ENCODE measurements at regions not wholly inside any gene's neighbourhood (a gene's known extent, or its start where the extent isn't known, plus 50 kb on each side); places are given as distances from the start of the nearest gene placed in this dataset.
"Not testable (repeated sequence)": the region's sequence is repeated elsewhere in the genome, so short reads cannot be mapped to it uniquely, and the experiment has no call there.

- Mint-ChIP-seq H3K27me3 (no peaks in the 10 kb centered on the region), H3K36me3 (no peaks in the 10 kb centered on the region), H3K4me3 (no peak overlapping the region), H3K27ac (no peak overlapping the region), H3K9me3 (peaks cover 7% of the 10 kb centered on the region), H3K4me1 (no peaks in the 10 kb centered on the region)
- no peak for DNase-seq
Observed at GRCh38 chr13:90564096-90564495, 783.4 kb upstream of the MIR17HG start.

GRCh38 chr13:90564566-90564965, 782.9 kb upstream of the MIR17HG start:
- DNase-seq = no peak
- no peak overlapping the region for H3K4me3 Mint-ChIP-seq
- no peaks in the 10 kb centered on the region for H3K4me1 Mint-ChIP-seq
- H3K27me3 Mint-ChIP-seq = no peaks in the 10 kb centered on the region
- H3K9me3 Mint-ChIP-seq = peaks cover 7% of the 10 kb centered on the region
- no peaks in the 10 kb centered on the region for H3K36me3 Mint-ChIP-seq
- H3K27ac Mint-ChIP-seq = no peak overlapping the region

GRCh38 chr13:90565985-90566713, 781.3 kb upstream of the MIR17HG start:
- Mint-ChIP-seq H3K4me1 (no peaks in the 10 kb centered on the region), H3K4me3 (no peak overlapping the region), H3K9me3 (peaks cover 7% of the 10 kb centered on the region), H3K36me3 (no peaks in the 10 kb centered on the region), H3K27me3 (no peaks in the 10 kb centered on the region), H3K27ac (no peak overlapping the region)
- no peak for DNase-seq

GRCh38 chr13:90568165-90568564, 779.3 kb upstream of the MIR17HG start:
- no peak for DNase-seq
- Mint-ChIP-seq H3K9me3 (peaks cover 3% of the 10 kb centered on the region), H3K27me3 (no peaks in the 10 kb centered on the region), H3K27ac (no peak overlapping the region), H3K36me3 (no peaks in the 10 kb centered on the region), H3K4me1 (no peaks in the 10 kb centered on the region), H3K4me3 (no peak overlapping the region)

- H3K36me3 Mint-ChIP-seq = no peaks in the 10 kb centered on the region
- H3K27ac Mint-ChIP-seq = no peak overlapping the region
Observed at GRCh38 chr13:90576067-90576466, 771.4 kb upstream of the MIR17HG start.

GRCh38 chr13:90577726-90578125, 769.8 kb upstream of the MIR17HG start:
- H3K27ac Mint-ChIP-seq = no peak overlapping the region
- DNase-seq = no peak
- peaks cover 2% of the 10 kb centered on the region for H3K9me3 Mint-ChIP-seq
- H3K27me3 Mint-ChIP-seq = no peaks in the 10 kb centered on the region
- H3K4me1 Mint-ChIP-seq = no peaks in the 10 kb centered on the region
- H3K4me3 Mint-ChIP-seq = no peak overlapping the region
- H3K36me3 Mint-ChIP-seq = no peaks in the 10 kb centered on the region

More at GRCh38 chr13:90576067-90576466, 771.4 kb upstream of the MIR17HG start:
- DNase-seq = no peak
- Mint-ChIP-seq H3K9me3 (peaks cover 2% of the 10 kb centered on the region), H3K27me3 (no peaks in the 10 kb centered on the region), H3K4me3 (no peak overlapping the region), H3K4me1 (no peaks in the 10 kb centered on the region)

- no peak overlapping the region for H3K4me3 Mint-ChIP-seq
- no peaks in the 10 kb centered on the region for H3K36me3 Mint-ChIP-seq
- peaks cover 2% of the 10 kb centered on the region for H3K9me3 Mint-ChIP-seq
- DNase-seq = no peak
- H3K4me1 Mint-ChIP-seq = no peaks in the 10 kb centered on the region
- H3K27me3 Mint-ChIP-seq = no peaks in the 10 kb centered on the region
- H3K27ac Mint-ChIP-seq = no peak overlapping the region
Observed at GRCh38 chr13:90585392-90585791, 762.1 kb upstream of the MIR17HG start.

- Mint-ChIP-seq H3K36me3 (no peaks in the 10 kb centered on the region), H3K27ac (no peak overlapping the region), H3K4me3 (no peak overlapping the region), H3K4me1 (no peaks in the 10 kb centered on the region), H3K9me3 (peaks cover 2% of the 10 kb centered on the region), H3K27me3 (no peaks in the 10 kb centered on the region)
- no peak for DNase-seq
Observed at GRCh38 chr13:90591260-90591926, 756.1 kb upstream of the MIR17HG start.

- Mint-ChIP-seq H3K4me3 (no peak overlapping the region), H3K27me3 (no peaks in the 10 kb centered on the region), H3K9me3 (peaks cover 2% of the 10 kb centered on the region), H3K4me1 (no peaks in the 10 kb centered on the region), H3K36me3 (no peaks in the 10 kb centered on the region), H3K27ac (no peak overlapping the region)
- no peak for DNase-seq
Observed at GRCh38 chr13:90591927-90592268, 755.6 kb upstream of the MIR17HG start.

- no peaks in the 10 kb centered on the region for H3K36me3 Mint-ChIP-seq
- DNase-seq = no peak
- H3K4me1 Mint-ChIP-seq = no peaks in the 10 kb centered on the region
- H3K27ac Mint-ChIP-seq = no peak overlapping the region
- peaks cover 2% of the 10 kb centered on the region for H3K9me3 Mint-ChIP-seq
- H3K27me3 Mint-ChIP-seq = no peaks in the 10 kb centered on the region
- H3K4me3 Mint-ChIP-seq = no peak overlapping the region
Observed at GRCh38 chr13:90592943-90593342, 754.5 kb upstream of the MIR17HG start.

GRCh38 chr13:90594681-90595080, 752.8 kb upstream of the MIR17HG start:
- no peaks in the 10 kb centered on the region for H3K27me3 Mint-ChIP-seq
- DNase-seq = no peak
- no peak overlapping the region for H3K27ac Mint-ChIP-seq
- H3K4me1 Mint-ChIP-seq = no peaks in the 10 kb centered on the region
- H3K4me3 Mint-ChIP-seq = no peak overlapping the region
- H3K9me3 Mint-ChIP-seq = peaks cover 2% of the 10 kb centered on the region
- H3K36me3 Mint-ChIP-seq = no peaks in the 10 kb centered on the region

GRCh38 chr13:90605664-90606063, 741.8 kb upstream of the MIR17HG start:
- H3K27me3 Mint-ChIP-seq = no peaks in the 10 kb centered on the region
- H3K4me3 Mint-ChIP-seq = no peak overlapping the region
- DNase-seq = no peak
- H3K4me1 Mint-ChIP-seq = no peaks in the 10 kb centered on the region
- no peaks in the 10 kb centered on the region for H3K36me3 Mint-ChIP-seq
- no peak overlapping the region for H3K27ac Mint-ChIP-seq
- H3K9me3 Mint-ChIP-seq = peaks cover 2% of the 10 kb centered on the region

GRCh38 chr13:90606921-90607320, 740.6 kb upstream of the MIR17HG start:
- not testable (repeated sequence) for H3K9me3 Mint-ChIP-seq, H3K27ac Mint-ChIP-seq, H3K4me1 Mint-ChIP-seq, H3K36me3 Mint-ChIP-seq, H3K27me3 Mint-ChIP-seq, H3K4me3 Mint-ChIP-seq, DNase-seq

GRCh38 chr13:90612391-90612790, 735.1 kb upstream of the MIR17HG start:
- H3K4me3 Mint-ChIP-seq = no peak overlapping the region
- no peak overlapping the region for H3K27ac Mint-ChIP-seq
- H3K27me3 Mint-ChIP-seq = no peaks in the 10 kb centered on the region
- H3K9me3 Mint-ChIP-seq = peaks cover 1% of the 10 kb centered on the region
- no peaks in the 10 kb centered on the region for H3K4me1 Mint-ChIP-seq
- no peak for DNase-seq
- H3K36me3 Mint-ChIP-seq = no peaks in the 10 kb centered on the region

- Mint-ChIP-seq H3K36me3 (no peaks in the 10 kb centered on the region), H3K27me3 (no peaks in the 10 kb centered on the region), H3K9me3 (peaks cover 4% of the 10 kb centered on the region), H3K4me1 (no peaks in the 10 kb centered on the region), H3K27ac (no peak overlapping the region), H3K4me3 (no peak overlapping the region)
- DNase-seq = no peak
Observed at GRCh38 chr13:90613076-90613795, 734.3 kb upstream of the MIR17HG start.

Measured in activated naive CD8-positive, alpha-beta T cell treated with anti-CD3 and anti-CD28 coated beads for 36 hours (primary cell).